BE2C (cell line): ENCODE measurements at regions not wholly inside any gene's neighbourhood (a gene's known extent, or its start where the extent isn't known, plus 50 kb on each side); places are given as distances from the start of the nearest gene placed in this dataset.

Experiments used
- DNase-seq: peaks from one replicate; pipeline ENCODE4 v3.0.0-alpha.2; 2020
- H3K27me3 ChIP-seq: fragments of 250-450 bp; sonication (Bioruptor Pico); 2 replicates; pipeline ENCODE4 v1.5.1; 2020; ENCODE audit warnings: mild to moderate bottlenecking
- H3K36me3 ChIP-seq: fragments of 250-450 bp; sonication (Bioruptor Pico); 2 replicates; pipeline ENCODE4 v1.5.1; 2020; ENCODE audit warnings: mild to moderate bottlenecking
- H3K4me1 ChIP-seq: fragments of 250-450 bp; sonication (Bioruptor Pico); 2 replicates; pipeline ENCODE4 v1.5.1; 2020
- H3K4me3 ChIP-seq: 2 replicates; pipeline ENCODE4 v1.5.1; 2011; ENCODE audit warnings: low read depth, low read length
- H3K9me3 ChIP-seq: fragments of 250-450 bp; sonication (Bioruptor Pico); 2 replicates; pipeline ENCODE4 v1.5.1; 2020
- CTCF ChIP-seq: IDR thresholded peaks from 2 replicates; pipeline ENCODE4 v1.5.1; 2012; ENCODE audit warnings: mild to moderate bottlenecking, low read depth, low read length

- Histone ChIP-seq H3K4me1 (no peaks in the 10 kb centered on the region), H3K4me3 (no peak overlapping the region), H3K9me3 (no peaks in the 10 kb centered on the region), H3K27me3 (no peaks in the 10 kb centered on the region), H3K36me3 (no peaks in the 10 kb centered on the region)
- no peak for DNase-seq
- TF ChIP-seq CTCF, result no peak
Measured at GRCh38 chr3:161977063-161977462, 480.5 kb downstream of the OTOL1 start.

GRCh38 chr3:161977850-161978249 is 481.2 kb downstream of the OTOL1 start:
- no peak for TF ChIP-seq CTCF
- no peak for DNase-seq
- H3K4me1 ChIP-seq, result no peaks in the 10 kb centered on the region
- no peaks in the 10 kb centered on the region for H3K36me3 ChIP-seq
- no peaks in the 10 kb centered on the region for H3K27me3 ChIP-seq
- H3K4me3 ChIP-seq, result no peak overlapping the region
- no peaks in the 10 kb centered on the region for H3K9me3 ChIP-seq

- H3K4me3 ChIP-seq, result no peak overlapping the region
- no peaks in the 10 kb centered on the region for H3K27me3 ChIP-seq
- no peak for TF ChIP-seq CTCF
- DNase-seq, result no peak
- H3K9me3 ChIP-seq, result no peaks in the 10 kb centered on the region
- peaks cover 19% of the 10 kb centered on the region for H3K4me1 ChIP-seq
- H3K36me3 ChIP-seq, result no peaks in the 10 kb centered on the region
Measured at GRCh38 chr3:161987933-161988332, 491.3 kb downstream of the OTOL1 start.

- TF ChIP-seq CTCF, result no peak
- DNase-seq, result no peak
- no peaks in the 10 kb centered on the region for H3K36me3 ChIP-seq
- H3K4me3 ChIP-seq, result no peak overlapping the region
- H3K4me1 ChIP-seq, result peaks cover 19% of the 10 kb centered on the region
- no peaks in the 10 kb centered on the region for H3K27me3 ChIP-seq
- no peaks in the 10 kb centered on the region for H3K9me3 ChIP-seq
Measured at GRCh38 chr3:161989012-161989411, 492.4 kb downstream of the OTOL1 start.

- no peak for TF ChIP-seq CTCF
- no peaks in the 10 kb centered on the region for H3K27me3 ChIP-seq
- DNase-seq, result no peak
Measured at GRCh38 chr3:161990036-161990435, 493.4 kb downstream of the OTOL1 start.

GRCh38 chr3:161991901-161992540 is 495.4 kb downstream of the OTOL1 start:
- DNase-seq, result no peak
- H3K9me3 ChIP-seq, result no peaks in the 10 kb centered on the region
- no peaks in the 10 kb centered on the region for H3K27me3 ChIP-seq

More at GRCh38 chr3:161990036-161990435, 493.4 kb downstream of the OTOL1 start:
- Histone ChIP-seq H3K36me3 (no peaks in the 10 kb centered on the region), H3K9me3 (no peaks in the 10 kb centered on the region), H3K4me1 (peaks cover 19% of the 10 kb centered on the region), H3K4me3 (no peak overlapping the region)

More at GRCh38 chr3:161991901-161992540, 495.4 kb downstream of the OTOL1 start:
- H3K36me3 ChIP-seq, result no peaks in the 10 kb centered on the region
- peaks cover 19% of the 10 kb centered on the region for H3K4me1 ChIP-seq
- no peak for TF ChIP-seq CTCF
- no peak overlapping the region for H3K4me3 ChIP-seq
